ENCODE measurements at regions not wholly inside any gene's neighbourhood (a gene's known extent, or its start where the extent isn't known, plus 50 kb on each side); places are given as distances from the start of the nearest gene placed in this dataset.

DNA sequence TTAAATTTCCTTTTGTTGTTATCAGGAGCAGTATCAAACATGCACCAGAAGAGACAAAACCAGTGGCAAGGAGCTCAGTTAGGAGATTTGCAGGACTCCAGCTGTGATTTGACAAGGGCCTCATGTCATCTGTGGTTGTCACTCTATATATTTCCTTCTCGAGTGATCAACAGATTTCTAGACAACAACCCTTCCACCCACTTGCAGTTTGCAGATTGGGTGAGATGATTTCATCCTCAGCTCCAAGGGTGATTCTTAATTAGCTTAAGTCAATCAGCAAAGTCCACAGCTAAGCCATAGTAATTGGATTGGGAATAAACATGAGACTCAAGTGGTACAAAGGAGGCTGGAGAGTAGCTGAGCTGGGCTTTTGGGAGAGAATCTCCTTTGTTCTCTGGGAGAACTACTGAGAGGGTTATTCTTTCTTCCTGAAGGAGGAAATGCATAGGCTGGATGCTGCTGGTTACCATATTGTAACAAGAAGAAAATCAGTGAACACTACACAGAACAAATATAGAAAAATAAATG is 192.8 kb downstream of the PPARGC1A start:
- peaks cover 16% of the 10 kb centered on the region for H3K9me3 Mint-ChIP-seq
- H3K4me1 Mint-ChIP-seq, result no peaks in the 10 kb centered on the region
- H3K27ac Mint-ChIP-seq, result no peak overlapping the region
- H3K36me3 Mint-ChIP-seq, result no peaks in the 10 kb centered on the region
- DNase-seq (ENCODE audit: low spot score in 2 of 2) (no peak), ATAC-seq (no peak)
- H3K4me3 Mint-ChIP-seq, result no peak overlapping the region

DNA sequence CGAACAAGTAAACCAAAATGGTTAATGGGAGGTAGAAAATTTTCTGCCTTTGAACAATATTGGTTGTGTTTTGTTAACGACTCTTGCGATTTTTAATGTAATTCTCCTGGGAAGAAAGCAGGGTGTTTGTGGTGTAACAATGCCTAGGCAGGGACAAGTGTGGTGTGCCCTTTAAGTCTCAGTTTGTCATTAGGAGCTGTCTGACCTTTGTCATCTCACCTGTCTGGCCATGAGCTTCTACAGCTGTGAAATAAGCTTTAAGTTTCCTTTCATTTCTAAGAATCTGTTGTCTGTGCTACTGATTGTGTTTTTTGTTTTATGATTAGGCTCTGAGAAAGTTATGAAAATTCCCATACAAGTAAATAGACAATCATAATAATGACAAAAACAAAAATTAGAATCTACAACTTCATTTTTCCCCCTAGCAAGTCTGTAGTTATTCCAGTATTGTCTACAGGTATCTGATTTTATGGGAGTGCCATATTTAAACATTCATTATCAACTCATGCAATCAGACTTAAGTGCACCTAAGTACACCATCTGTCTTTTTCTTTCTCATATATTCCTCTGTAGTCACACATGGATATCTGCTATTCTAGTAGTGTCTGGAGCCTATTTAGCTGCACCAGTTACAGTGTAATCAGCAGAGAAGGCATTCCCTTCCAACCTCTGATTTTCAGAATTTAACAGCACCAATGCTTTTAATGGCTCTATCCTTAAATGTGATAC is 203.5 kb downstream of the PPARGC1A start:
- no peak for ATAC-seq
- H3K4me1 Mint-ChIP-seq, result no peaks in the 10 kb centered on the region
- H3K27ac Mint-ChIP-seq, result no peak overlapping the region
- H3K4me3 Mint-ChIP-seq, result no peak overlapping the region
- no peaks in the 10 kb centered on the region for H3K36me3 Mint-ChIP-seq
- DNase-seq (ENCODE audit: low spot score in 2 of 2), result no peak
- H3K9me3 Mint-ChIP-seq, result peaks cover 11% of the 10 kb centered on the region

DNA sequence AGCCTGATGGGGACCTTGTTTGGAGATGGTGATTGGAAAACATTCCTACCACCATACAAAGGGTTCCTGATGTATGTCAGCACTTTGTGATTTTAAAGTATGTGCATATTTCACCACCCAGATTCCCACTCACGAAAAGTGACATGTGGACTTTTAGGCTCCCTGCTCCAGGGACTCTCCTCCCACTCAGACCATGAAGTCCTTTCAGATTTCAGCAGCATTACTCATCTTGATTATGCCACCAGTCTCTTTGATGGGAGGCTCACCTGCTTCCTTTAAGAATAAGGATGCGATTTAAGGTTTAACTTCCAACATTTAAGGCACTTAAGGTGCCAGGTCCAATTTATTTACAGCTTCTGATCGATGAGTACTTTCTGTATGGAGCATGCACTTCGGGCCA is 204.4 kb downstream of the PPARGC1A start:
- no peaks in the 10 kb centered on the region for H3K4me1 Mint-ChIP-seq
- H3K36me3 Mint-ChIP-seq, result no peaks in the 10 kb centered on the region
- no peak overlapping the region for H3K4me3 Mint-ChIP-seq
- no peak overlapping the region for H3K27ac Mint-ChIP-seq
- no peak for DNase-seq (ENCODE audit: low spot score in 2 of 2)
- no peak for ATAC-seq
- peaks cover 13% of the 10 kb centered on the region for H3K9me3 Mint-ChIP-seq

DNA sequence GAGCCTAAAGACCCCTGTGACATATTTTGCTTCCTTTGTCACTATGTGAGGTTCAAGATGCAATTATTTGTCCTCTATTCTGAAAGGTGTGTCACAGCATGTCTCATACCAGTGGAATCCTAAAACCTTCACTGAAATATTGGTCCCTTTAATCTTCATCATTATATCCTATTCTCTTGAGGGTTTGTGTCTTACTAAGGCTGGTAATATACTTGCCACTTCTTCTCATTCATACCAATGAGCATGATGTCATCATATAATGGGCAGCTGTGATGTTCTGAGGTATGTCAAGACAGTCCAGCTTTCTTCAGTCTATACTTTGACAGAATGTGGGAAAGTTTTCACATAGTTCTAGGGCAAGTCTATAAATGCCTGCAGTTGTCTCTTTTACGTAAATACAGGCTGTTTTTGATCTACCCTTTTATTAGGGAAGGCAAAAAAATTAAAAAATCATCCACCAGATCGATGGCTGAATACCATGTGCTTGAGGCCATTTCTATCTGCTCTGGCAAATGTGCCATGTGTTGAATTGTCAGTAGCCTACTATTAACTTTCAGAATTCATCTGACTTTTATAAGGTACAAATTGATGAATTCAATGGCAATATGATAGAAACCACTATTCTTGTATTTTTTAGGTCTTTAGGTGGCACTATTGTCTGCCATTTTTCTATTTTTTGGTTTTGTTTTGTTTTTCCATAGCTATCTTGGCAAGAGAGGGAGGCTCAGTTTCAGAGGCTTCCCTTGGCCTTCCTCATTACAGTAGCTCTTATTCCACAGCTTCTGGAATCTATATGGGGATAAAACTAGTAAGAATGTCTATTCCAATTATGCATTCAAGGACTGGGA is 209.0 kb downstream of the PPARGC1A start:
- Mint-ChIP-seq H3K4me1 (no peaks in the 10 kb centered on the region), H3K27ac (no peak overlapping the region), H3K36me3 (no peaks in the 10 kb centered on the region), H3K9me3 (peaks cover 5% of the 10 kb centered on the region), H3K4me3 (no peak overlapping the region)
- ATAC-seq (no peak), DNase-seq (ENCODE audit: low spot score in 2 of 2) (no peak)

DNA sequence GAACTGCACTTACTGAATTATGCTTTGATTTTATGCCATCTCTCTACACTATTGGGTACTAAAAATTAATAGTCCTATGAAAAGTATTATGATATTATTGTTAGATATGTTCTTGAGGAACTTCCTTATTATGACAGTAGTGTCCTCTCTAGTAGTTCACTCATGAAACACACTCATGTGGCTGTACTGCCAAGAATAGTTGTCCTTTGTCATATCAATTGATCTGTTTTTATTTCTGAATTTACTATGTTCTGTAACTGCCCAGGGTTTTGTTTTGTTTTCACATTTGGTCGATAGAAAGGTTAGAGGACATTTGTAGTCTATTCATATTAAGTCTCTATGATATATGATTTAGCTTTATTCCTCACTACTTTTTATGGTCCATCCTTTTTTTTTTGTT is 215.2 kb downstream of the PPARGC1A start:
- Mint-ChIP-seq H3K27ac (no peak overlapping the region), H3K4me1 (no peaks in the 10 kb centered on the region), H3K4me3 (no peak overlapping the region), H3K9me3 (peaks cover 19% of the 10 kb centered on the region), H3K36me3 (no peaks in the 10 kb centered on the region)
- no peak for DNase-seq (ENCODE audit: low spot score in 2 of 2)
- ATAC-seq, result no peak

DNA sequence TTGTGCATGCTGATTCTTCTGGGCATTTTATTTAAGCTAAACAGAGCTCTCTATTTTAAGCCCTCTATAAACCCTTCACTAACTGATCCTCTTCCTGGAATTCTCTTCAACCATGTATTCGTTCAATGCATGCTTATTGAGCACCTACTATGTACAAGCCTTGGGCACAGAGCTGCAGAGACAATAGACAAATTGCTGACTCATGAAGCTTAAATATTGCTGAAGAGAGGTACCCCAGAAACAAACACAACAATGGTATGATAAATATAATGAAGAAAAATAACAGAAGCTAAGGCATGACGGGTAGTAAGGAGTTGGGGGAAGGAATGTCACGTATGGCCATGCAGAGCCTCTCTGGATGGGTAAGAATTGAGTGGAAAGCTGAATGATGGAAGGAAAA is 222.2 kb downstream of the PPARGC1A start:
- DNase-seq (ENCODE audit: low spot score in 2 of 2), result no peak
- ATAC-seq, result no peak
- H3K4me3 Mint-ChIP-seq, result no peak overlapping the region
- no peaks in the 10 kb centered on the region for H3K4me1 Mint-ChIP-seq
- no peaks in the 10 kb centered on the region for H3K36me3 Mint-ChIP-seq
- no peak overlapping the region for H3K27ac Mint-ChIP-seq
- H3K9me3 Mint-ChIP-seq, result peaks cover 26% of the 10 kb centered on the region

DNA sequence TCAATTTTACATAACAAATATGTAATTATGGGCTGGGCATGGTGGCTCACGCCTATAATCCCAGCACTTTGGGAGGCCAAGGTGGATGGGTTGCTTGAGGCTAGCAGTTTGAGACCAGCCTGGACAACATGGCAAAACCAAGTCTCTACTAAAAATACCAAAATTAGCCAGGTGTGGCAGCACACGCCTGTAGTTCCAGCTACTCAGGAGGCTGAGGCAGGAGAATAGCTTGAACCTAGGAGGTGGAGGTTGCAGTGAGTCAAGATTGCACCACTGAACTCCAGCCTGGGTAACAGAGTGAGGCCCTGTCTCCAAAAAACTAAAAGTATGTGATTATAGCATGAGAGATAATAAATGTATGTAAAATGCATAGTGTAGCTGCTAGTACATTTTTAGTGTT is 229.0 kb downstream of the PPARGC1A start:
- H3K4me3 Mint-ChIP-seq, result no peak overlapping the region
- no peak for DNase-seq (ENCODE audit: low spot score in 2 of 2)
- H3K4me1 Mint-ChIP-seq, result no peaks in the 10 kb centered on the region
- peaks cover 17% of the 10 kb centered on the region for H3K9me3 Mint-ChIP-seq
- ATAC-seq, result no peak
- no peak overlapping the region for H3K27ac Mint-ChIP-seq
- H3K36me3 Mint-ChIP-seq, result no peaks in the 10 kb centered on the region

DNA sequence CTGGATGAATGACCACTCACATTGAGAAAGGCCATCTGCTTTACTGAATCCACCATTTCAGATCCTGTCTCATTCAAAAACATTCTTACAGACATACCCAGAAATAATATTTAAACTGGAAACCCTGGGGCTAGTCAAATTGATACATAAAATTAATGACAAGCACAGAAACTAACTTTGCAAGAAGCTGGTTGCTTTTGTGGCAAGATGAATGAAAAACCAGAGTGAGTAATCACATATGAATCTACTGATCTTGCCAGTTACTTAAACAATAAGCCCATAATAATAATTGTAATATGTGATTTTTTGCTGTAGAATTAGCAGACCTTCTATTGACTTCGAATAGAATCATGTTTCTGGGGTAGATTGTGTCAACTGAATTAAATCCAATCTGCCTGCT is 235.1 kb downstream of the PPARGC1A start:
- no peak for DNase-seq (ENCODE audit: low spot score in 2 of 2)
- Mint-ChIP-seq H3K36me3 (no peaks in the 10 kb centered on the region), H3K4me3 (no peak overlapping the region)

DNA sequence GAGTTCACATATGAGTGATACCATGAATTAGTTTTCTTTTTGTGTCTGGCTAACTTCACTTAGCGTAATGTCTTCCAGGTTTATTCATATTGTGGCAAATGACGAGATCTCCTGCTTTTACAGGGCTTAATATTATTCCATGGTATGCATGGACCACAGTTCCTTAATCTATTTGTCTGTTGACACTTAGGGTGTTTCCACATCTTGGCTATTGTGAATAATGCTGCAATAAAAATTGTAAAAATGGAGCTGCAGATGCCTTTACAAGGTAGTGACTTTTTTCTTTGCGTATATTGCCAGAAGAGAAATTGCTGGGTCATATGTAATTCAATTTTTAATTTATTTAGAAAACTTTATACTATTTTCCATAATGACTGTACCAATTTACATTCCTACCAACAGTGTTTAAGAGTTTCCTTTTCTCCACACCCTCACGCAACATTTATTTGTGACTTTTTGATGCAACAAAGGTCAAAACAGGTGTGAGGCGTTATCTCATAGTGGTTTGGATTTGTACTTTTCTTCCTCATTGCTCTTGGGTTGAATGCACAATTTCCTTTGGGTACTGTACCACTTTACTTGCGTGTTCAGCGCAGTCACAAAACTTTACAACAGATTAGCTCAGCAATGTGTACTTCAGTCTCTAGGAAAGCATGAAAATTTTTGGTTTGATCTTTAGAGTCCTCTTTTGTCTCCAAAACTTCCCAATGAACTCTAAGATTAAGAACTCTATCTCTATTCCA is 240.8 kb downstream of the PPARGC1A start:
- no peak overlapping the region for H3K4me3 Mint-ChIP-seq
- no peaks in the 10 kb centered on the region for H3K36me3 Mint-ChIP-seq
- no peak for DNase-seq (ENCODE audit: low spot score in 2 of 2)
- no peak for ATAC-seq
- no peak overlapping the region for H3K27ac Mint-ChIP-seq
- H3K4me1 Mint-ChIP-seq, result no peaks in the 10 kb centered on the region
- H3K9me3 Mint-ChIP-seq, result peaks cover 6% of the 10 kb centered on the region

More for the DNA sequence above, 235.1 kb downstream of the PPARGC1A start:
- Mint-ChIP-seq H3K27ac (no peak overlapping the region), H3K9me3 (peaks cover 6% of the 10 kb centered on the region), H3K4me1 (no peaks in the 10 kb centered on the region)
- ATAC-seq, result no peak

DNA sequence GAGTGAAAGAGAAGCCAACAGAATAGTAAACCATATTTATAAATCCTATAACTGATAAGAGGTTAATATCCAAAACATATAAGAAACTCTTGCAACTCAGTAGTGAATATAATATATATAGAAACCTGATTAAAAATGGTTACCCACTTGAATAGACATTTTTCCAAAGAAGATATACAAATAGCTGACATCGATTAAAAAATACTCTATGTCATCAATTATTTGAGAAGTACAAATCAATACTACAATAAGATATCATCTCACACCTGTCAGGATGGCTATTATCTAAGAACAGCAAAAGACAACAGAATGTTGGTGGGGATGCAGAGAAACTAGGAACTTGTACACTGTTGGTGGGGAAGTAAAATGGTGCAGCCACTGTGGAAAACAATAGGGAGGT is 254.4 kb downstream of the PPARGC1A start:
- Mint-ChIP-seq H3K27ac (no peak overlapping the region), H3K4me3 (no peak overlapping the region), H3K36me3 (no peaks in the 10 kb centered on the region), H3K4me1 (no peaks in the 10 kb centered on the region), H3K9me3 (peaks cover 20% of the 10 kb centered on the region)
- DNase-seq (ENCODE audit: low spot score in 2 of 2) (no peak), ATAC-seq (no peak)

DNA sequence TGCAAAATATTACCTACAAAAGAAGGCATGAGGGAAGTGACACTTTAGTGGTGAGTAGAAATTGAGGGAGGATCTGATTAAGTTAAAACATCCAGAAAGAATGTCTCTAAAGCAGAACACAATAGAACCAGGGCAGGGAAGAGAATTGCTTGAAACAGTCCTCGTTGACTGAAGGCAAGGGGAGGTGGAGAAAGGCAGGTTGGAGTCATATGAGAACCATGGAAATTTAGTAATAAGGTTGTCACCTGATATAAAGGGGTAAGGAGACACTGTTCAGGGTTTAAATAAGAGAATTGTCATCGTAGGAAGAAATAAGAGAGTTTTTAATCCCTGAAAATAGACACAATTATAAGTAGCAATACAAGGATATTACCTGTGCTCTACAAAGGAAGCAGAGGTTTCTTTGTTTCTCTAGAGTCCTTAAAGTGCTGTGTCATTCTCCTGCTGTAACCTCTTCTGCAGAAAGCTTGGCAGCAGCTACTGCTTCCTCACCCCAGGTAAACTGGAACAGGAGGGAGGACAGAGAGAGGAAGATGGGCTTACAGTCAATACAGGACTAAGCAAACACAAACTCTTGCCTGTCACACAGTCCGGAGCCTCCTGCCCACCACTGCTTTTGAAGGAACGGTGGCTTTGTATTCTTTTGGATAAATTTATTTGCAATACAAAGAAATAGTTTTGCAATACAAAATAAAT is 258.4 kb downstream of the PPARGC1A start:
- Mint-ChIP-seq H3K27ac (no peak overlapping the region), H3K4me1 (no peaks in the 10 kb centered on the region), H3K4me3 (no peak overlapping the region), H3K9me3 (peaks cover 17% of the 10 kb centered on the region), H3K36me3 (no peaks in the 10 kb centered on the region)
- DNase-seq (ENCODE audit: low spot score in 2 of 2) (no peak), ATAC-seq (no peak)

DNA sequence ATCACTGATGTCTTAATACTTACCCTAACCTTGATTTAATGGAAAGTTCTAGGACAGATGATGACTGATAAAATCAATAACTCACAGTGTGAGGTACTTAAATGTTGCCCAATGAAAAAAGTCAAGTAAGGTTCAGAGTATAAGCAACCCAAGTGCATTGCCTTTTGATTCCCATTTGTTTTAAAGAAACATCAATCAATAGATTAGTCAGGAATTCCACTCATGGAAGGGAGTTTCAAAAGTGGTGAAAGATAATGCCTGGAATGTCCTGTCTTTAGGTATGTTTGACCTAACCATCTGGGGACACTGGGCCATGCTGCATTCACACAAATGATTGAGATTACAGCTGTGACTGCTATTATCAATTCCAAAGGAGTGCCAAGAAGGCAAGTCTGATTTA is 259.7 kb downstream of the PPARGC1A start:
- no peak for DNase-seq (ENCODE audit: low spot score in 2 of 2)
- no peak overlapping the region for H3K4me3 Mint-ChIP-seq
- no peaks in the 10 kb centered on the region for H3K4me1 Mint-ChIP-seq
- peaks cover 14% of the 10 kb centered on the region for H3K9me3 Mint-ChIP-seq
- no peak overlapping the region for H3K27ac Mint-ChIP-seq
- ATAC-seq, result no peak
- H3K36me3 Mint-ChIP-seq, result no peaks in the 10 kb centered on the region

DNA sequence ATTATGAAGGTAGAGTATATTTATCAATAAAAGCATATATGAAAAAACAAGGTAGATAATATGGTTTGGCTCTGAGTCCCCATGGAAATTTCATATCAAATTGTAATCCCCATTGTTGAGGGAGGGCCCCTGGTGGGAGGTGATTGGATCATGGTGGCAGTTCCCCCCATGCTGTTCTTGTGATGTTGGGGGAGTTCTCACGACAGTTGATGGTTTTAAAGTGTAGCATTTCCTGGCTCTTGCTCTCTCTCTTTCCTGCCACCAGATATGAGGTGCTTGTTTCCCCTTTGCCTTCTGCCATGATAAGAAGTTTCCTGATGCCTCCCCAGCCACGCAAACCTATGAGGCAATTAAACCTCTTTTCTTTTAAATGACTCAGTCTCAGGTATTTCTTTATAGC is 260.4 kb downstream of the PPARGC1A start:
- Mint-ChIP-seq H3K4me1 (no peaks in the 10 kb centered on the region), H3K36me3 (no peaks in the 10 kb centered on the region)

DNA sequence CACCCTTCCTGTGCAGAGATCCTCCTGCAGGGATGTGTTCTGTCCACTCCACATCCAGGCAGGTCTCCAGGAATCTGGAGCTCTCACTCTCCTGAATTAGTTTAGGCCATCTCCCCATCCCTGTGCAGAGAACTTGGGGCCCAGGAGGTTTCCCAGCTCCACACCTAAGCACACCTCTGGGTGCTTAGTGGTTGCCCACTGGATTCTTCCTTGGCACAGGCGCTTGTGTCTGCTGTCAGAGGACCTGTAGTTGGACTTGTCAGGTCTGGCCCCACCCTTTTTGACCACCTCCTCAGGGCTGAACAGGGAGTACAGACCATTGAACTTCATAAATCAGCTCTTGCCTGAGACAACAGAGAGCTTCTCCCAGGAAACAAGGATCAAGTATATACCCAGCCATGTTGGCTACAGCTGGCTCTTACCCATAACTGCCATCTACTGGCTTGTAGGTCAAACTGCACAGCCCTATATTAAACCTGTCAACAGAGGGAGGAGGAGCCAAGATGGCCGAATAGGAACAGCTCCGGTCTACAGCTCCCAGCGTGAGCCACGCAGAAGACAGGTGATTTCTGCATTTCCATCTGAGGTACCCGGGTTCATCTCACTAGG is 275.5 kb downstream of the PPARGC1A start:
- H3K4me3 Mint-ChIP-seq, result no peak overlapping the region
- H3K4me1 Mint-ChIP-seq, result no peaks in the 10 kb centered on the region
- H3K9me3 Mint-ChIP-seq, result peaks cover 3% of the 10 kb centered on the region
- no peaks in the 10 kb centered on the region for H3K36me3 Mint-ChIP-seq
- no peak for ATAC-seq
- no peak for DNase-seq (ENCODE audit: low spot score in 2 of 2)
- H3K27ac Mint-ChIP-seq, result no peak overlapping the region

More for the DNA sequence above, 260.4 kb downstream of the PPARGC1A start:
- H3K9me3 Mint-ChIP-seq, result peaks cover 11% of the 10 kb centered on the region
- no peak for ATAC-seq
- H3K4me3 Mint-ChIP-seq, result no peak overlapping the region
- DNase-seq (ENCODE audit: low spot score in 2 of 2), result no peak
- no peak overlapping the region for H3K27ac Mint-ChIP-seq
